A549 (cell line): ENCODE measurements at regions not wholly inside any gene's neighbourhood (a gene's known extent, or its start where the extent isn't known, plus 50 kb on each side); places are given as distances from the start of the nearest gene placed in this dataset.

Experiments
- CBX8 ChIP-seq: fragments of 200-600 bp; sonication (generic); IDR thresholded peaks from 2 replicates; pipeline ENCODE4 v1.6.1; 2016
- EP300 ChIP-seq, 2 experiments: fragments of >200 bp; sonication (Bioruptor Twin); formaldehyde crosslinking; IDR thresholded peaks; 2 replicates in 1 of 2; 3 replicates in 1 of 2; pipeline ENCODE4 v1.6.1; 2016 to 2017
- HOXA7 ChIP-seq: fragments of 250-450 bp; sonication (Bioruptor Pico); IDR thresholded peaks from 2 replicates; pipeline ENCODE4 v1.5.0; 2020; ENCODE audit warnings: mild to moderate bottlenecking, moderate library complexity
- PHF8 ChIP-seq: fragments of 200-600 bp; sonication (generic); IDR thresholded peaks from 2 replicates; pipeline ENCODE4 v1.6.1; 2016; ENCODE audit warnings: low read depth, mild to moderate bottlenecking, antibody characterized with exemption, moderate library complexity, borderline replicate concordance
- POLR2A ChIP-seq: IDR thresholded peaks from 2 replicates; pipeline ENCODE4 v1.6.1; 2012; ENCODE audit warnings: mild to moderate bottlenecking, low read length
- RARB ChIP-seq: fragments of 250-450 bp; sonication (Bioruptor Pico); IDR thresholded peaks from 2 replicates; pipeline ENCODE4 v1.8.0; 2021; ENCODE audit warnings: mild to moderate bottlenecking, moderate library complexity
- SMC3 ChIP-seq: fragments of >200 bp; sonication (Bioruptor Twin); formaldehyde crosslinking; IDR thresholded peaks from 3 replicates; pipeline ENCODE4 v1.6.1; 2018; ENCODE audit warnings: inconsistent platforms
- TF ChIP-seq, protein P1 (sequence below): fragments of >200 bp; sonication (Bioruptor Twin); formaldehyde crosslinking; IDR thresholded peaks from 3 replicates; pipeline ENCODE4 v1.5.1; 2016
- TF ChIP-seq, protein P2 (sequence below): fragments of 200-600 bp; sonication (generic); IDR thresholded peaks from 2 replicates; pipeline ENCODE4 v1.6.1; 2016; ENCODE audit warnings: antibody characterized with exemption, mild to moderate bottlenecking, moderate library complexity
- TF ChIP-seq, protein P3 (sequence below): fragments of 450-650 bp; IDR thresholded peaks from 2 replicates; pipeline ENCODE4 v1.6.1; 2014; ENCODE audit warnings: antibody characterized with exemption

DNA sequence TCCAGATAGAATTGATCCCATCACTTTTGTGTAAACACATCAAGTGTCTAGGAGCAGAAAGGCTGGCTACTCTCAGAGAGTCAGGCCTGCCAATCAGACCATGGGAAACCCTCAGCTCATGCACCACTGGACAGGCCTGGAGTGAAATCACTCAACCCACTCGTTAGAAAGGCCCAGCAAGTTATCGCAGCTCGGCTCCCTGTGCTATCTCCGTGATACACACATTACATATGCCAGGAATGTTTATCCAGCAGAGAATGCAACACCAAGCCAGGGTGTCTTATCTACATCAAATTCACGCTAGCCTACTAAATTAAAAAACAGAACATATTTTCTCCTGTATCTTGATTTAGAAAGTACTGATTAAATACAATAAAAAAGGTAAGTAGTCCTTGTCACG is 232.4 kb upstream of the FOXQ1 start:
- TF ChIP-seq EP300 (IDR thresholded peaks at IDR 0.05) = no peak
- no peak for TF ChIP-seq POLR2A
- no peak for TF ChIP-seq HOXA7 (CRISPR knock-in tag)
- TF ChIP-seq, protein P1, sequence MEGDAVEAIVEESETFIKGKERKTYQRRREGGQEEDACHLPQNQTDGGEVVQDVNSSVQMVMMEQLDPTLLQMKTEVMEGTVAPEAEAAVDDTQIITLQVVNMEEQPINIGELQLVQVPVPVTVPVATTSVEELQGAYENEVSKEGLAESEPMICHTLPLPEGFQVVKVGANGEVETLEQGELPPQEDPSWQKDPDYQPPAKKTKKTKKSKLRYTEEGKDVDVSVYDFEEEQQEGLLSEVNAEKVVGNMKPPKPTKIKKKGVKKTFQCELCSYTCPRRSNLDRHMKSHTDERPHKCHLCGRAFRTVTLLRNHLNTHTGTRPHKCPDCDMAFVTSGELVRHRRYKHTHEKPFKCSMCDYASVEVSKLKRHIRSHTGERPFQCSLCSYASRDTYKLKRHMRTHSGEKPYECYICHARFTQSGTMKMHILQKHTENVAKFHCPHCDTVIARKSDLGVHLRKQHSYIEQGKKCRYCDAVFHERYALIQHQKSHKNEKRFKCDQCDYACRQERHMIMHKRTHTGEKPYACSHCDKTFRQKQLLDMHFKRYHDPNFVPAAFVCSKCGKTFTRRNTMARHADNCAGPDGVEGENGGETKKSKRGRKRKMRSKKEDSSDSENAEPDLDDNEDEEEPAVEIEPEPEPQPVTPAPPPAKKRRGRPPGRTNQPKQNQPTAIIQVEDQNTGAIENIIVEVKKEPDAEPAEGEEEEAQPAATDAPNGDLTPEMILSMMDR = no peak
- TF ChIP-seq PHF8 = no peak
- no peak for TF ChIP-seq SMC3
- TF ChIP-seq, protein P2, sequence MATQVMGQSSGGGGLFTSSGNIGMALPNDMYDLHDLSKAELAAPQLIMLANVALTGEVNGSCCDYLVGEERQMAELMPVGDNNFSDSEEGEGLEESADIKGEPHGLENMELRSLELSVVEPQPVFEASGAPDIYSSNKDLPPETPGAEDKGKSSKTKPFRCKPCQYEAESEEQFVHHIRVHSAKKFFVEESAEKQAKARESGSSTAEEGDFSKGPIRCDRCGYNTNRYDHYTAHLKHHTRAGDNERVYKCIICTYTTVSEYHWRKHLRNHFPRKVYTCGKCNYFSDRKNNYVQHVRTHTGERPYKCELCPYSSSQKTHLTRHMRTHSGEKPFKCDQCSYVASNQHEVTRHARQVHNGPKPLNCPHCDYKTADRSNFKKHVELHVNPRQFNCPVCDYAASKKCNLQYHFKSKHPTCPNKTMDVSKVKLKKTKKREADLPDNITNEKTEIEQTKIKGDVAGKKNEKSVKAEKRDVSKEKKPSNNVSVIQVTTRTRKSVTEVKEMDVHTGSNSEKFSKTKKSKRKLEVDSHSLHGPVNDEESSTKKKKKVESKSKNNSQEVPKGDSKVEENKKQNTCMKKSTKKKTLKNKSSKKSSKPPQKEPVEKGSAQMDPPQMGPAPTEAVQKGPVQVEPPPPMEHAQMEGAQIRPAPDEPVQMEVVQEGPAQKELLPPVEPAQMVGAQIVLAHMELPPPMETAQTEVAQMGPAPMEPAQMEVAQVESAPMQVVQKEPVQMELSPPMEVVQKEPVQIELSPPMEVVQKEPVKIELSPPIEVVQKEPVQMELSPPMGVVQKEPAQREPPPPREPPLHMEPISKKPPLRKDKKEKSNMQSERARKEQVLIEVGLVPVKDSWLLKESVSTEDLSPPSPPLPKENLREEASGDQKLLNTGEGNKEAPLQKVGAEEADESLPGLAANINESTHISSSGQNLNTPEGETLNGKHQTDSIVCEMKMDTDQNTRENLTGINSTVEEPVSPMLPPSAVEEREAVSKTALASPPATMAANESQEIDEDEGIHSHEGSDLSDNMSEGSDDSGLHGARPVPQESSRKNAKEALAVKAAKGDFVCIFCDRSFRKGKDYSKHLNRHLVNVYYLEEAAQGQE = no peak
- TF ChIP-seq RARB (CRISPR knock-in tag) = no peak
- TF ChIP-seq, protein P3, sequence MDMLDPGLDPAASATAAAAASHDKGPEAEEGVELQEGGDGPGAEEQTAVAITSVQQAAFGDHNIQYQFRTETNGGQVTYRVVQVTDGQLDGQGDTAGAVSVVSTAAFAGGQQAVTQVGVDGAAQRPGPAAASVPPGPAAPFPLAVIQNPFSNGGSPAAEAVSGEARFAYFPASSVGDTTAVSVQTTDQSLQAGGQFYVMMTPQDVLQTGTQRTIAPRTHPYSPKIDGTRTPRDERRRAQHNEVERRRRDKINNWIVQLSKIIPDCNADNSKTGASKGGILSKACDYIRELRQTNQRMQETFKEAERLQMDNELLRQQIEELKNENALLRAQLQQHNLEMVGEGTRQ = no peak
- no peak for TF ChIP-seq CBX8
